NCI-H2107 treated with DMSO at 0.1 percent for 48 hours (cell line): ENCODE measurements at regions not wholly inside any gene's neighbourhood (a gene's known extent, or its start where the extent isn't known, plus 50 kb on each side); places are given as distances from the start of the nearest gene placed in this dataset.
A peak's percentile ranks its signal among the peaks of the same experiment; 100 is the strongest.
"Not testable (repeated sequence)": the region's sequence is repeated elsewhere in the genome, so short reads cannot be mapped to it uniquely, and the experiment has no call there.

Experiments used
- DNase-seq: peaks from one replicate; lab custom pipeline; 2025; ENCODE audit not compliant: unreplicated experiment; lab: John Stamatoyannopoulos, UW

GRCh38 chr1:111063595-111063994, 76.3 kb downstream of the DRAM2 start:
- DNase-seq, result no peak

- DNase-seq, result no peak
Measured at GRCh38 chr1:111062624-111063023, 77.3 kb downstream of the DRAM2 start.

GRCh38 chr1:111062081-111062480, 77.8 kb downstream of the DRAM2 start:
- DNase-seq, result no peak

GRCh38 chr1:111054656-111055055, 85.2 kb downstream of the DRAM2 start:
- no peak for DNase-seq

GRCh38 chr1:111052246-111052645, 87.6 kb downstream of the DRAM2 start:
- no peak for DNase-seq

GRCh38 chr1:111048253-111048652, 84.5 kb upstream of the LRIF1 start:
- DNase-seq, result not testable (repeated sequence)

GRCh38 chr1:111045033-111045722, 81.5 kb upstream of the LRIF1 start:
- no peak for DNase-seq

- peak; percentile 56 for DNase-seq
Measured at GRCh38 chr1:111032295-111032897, 68.7 kb upstream of the LRIF1 start.

GRCh38 chr1:111030590-111030989, 66.9 kb upstream of the LRIF1 start:
- peak; percentile 45 for DNase-seq

GRCh38 chr1:111025109-111025508, 61.4 kb upstream of the LRIF1 start:
- no peak for DNase-seq

- peak; percentile 6 for DNase-seq
Measured at GRCh38 chr1:111015222-111015621, 51.5 kb upstream of the LRIF1 start.
